Fibroblast of villous mesenchyme (primary cell): ENCODE measurements at regions not wholly inside any gene's neighbourhood (a gene's known extent, or its start where the extent isn't known, plus 50 kb on each side); places are given as distances from the start of the nearest gene placed in this dataset.

Source experiments
- DNase-seq: peaks from one replicate; pipeline ENCODE4 v3.0.0-alpha.2; 2010; ENCODE audit warnings: low read depth
- H3K4me3 ChIP-seq: 2 replicates; pipeline ENCODE4 v1.5.1; 2011; ENCODE audit warnings: low read depth, mild to moderate bottlenecking, low read length
- TF ChIP-seq, protein P1 (sequence below): IDR thresholded peaks from 2 replicates; pipeline ENCODE4 v1.5.1; 2012; ENCODE audit warnings: low read depth, mild to moderate bottlenecking, low read length; ENCODE audit not compliant: insufficient read depth

DNA sequence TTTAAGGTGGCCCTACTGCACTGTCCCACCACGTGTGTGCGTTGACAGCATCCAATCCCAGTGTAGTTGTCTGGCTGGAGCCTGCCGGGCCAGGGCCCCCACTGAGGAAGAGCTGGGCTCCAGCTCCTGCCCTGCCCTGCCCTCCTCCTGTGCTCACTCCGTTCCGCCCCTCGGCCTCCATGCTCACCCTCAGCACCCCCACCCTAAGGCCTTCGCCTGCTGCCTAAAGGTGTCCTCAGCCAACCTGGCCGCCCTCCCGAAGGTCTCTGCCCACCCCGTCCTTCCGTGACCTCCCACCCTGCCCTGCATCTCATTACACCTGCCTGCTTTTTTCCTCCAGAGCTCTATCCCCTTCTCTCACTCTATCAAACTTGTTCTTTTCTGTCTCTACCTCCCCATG is 118.0 kb downstream of the TPRA1 start:
- no peak for DNase-seq
- TF ChIP-seq, protein P1, sequence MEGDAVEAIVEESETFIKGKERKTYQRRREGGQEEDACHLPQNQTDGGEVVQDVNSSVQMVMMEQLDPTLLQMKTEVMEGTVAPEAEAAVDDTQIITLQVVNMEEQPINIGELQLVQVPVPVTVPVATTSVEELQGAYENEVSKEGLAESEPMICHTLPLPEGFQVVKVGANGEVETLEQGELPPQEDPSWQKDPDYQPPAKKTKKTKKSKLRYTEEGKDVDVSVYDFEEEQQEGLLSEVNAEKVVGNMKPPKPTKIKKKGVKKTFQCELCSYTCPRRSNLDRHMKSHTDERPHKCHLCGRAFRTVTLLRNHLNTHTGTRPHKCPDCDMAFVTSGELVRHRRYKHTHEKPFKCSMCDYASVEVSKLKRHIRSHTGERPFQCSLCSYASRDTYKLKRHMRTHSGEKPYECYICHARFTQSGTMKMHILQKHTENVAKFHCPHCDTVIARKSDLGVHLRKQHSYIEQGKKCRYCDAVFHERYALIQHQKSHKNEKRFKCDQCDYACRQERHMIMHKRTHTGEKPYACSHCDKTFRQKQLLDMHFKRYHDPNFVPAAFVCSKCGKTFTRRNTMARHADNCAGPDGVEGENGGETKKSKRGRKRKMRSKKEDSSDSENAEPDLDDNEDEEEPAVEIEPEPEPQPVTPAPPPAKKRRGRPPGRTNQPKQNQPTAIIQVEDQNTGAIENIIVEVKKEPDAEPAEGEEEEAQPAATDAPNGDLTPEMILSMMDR = no peak
- no peak overlapping the region for H3K4me3 ChIP-seq

DNA sequence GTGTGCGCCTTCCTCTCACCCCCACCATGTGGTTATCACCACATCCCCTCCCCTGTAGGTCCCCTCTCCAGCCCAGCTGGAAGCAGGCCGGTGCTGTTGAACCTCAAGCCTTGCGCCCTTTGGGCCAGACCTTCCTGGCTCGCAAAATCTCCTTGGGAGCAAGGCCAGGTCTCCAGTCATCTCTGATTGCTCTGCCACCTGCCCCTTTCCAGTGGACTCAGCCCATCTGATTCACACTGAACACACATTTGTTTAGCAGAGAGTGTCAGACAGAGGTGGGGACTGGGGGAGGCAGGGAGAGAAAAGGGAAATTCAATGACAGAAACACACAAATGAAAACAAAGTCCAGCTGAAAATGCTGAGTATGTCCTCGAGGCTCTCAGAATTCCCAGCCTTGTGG is 119.4 kb downstream of the TPRA1 start:
- no peak overlapping the region for H3K4me3 ChIP-seq
- TF ChIP-seq, protein P1 = no peak
- DNase-seq = no peak

DNA sequence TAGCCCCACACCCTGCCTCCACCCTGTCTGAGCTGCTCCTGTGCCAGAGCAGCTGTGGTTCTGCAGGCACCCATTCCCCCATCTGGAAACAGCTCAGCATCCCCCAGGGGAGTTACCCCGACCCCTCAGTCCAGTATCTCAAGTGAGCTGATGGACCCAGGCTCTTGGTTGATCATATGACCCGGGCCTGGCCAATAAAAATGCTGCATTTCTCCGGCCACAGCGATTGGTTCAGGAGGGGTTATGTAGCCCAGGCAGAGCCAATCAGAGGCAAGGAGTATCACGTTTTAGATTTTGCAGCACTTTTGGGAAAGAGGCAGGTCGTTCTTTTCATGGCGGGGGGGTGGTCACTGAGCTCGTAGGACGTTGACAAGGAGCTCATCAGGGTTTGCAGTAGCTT is 120.8 kb downstream of the TPRA1 start:
- H3K4me3 ChIP-seq = no peak overlapping the region
- TF ChIP-seq, protein P1 = no peak
- DNase-seq = no peak

DNA sequence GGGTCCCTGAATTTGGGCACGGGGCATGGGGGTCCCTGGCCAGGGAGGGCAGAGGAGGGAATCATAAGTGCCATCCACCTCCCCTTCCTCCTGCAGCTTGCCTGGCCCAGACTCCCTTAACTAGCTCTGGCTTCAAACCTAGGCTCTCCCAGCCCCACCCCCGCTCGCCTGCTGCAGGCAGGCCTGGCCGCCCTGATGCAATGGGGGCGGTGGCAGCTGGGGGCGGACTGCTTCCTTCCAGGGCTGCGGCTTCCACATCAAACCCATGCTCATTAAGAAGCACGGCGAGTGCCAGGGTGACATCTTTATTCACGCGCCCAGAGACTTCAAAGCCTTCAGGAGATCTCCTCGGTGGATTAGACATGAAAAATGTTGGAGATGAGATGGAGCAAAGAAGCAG is 123.1 kb downstream of the TPRA1 start:
- DNase-seq = no peak
- H3K4me3 ChIP-seq = no peak overlapping the region
- TF ChIP-seq, protein P1 = no peak

DNA sequence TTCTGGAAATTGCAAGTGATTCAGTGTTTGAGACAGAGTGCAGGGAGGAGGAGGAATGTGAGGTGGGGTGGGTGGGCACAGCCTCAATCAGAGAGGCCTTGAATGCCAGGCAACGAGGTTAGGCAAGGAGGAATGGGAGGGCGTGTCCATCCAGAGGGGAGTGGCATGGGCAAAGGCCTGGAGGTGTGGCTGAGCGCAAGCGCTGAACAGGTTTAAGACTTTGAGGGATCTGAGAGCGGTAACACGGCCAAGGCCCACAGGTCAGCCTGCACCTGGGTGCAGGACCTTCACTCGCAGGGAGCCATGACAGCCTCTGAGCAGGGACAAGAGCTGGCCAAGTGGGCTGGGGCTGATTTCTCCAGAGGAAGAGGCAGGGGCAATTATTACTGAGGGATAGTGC is 125.9 kb downstream of the TPRA1 start:
- no peak for DNase-seq
- no peak overlapping the region for H3K4me3 ChIP-seq
- TF ChIP-seq, protein P1 = no peak

DNA sequence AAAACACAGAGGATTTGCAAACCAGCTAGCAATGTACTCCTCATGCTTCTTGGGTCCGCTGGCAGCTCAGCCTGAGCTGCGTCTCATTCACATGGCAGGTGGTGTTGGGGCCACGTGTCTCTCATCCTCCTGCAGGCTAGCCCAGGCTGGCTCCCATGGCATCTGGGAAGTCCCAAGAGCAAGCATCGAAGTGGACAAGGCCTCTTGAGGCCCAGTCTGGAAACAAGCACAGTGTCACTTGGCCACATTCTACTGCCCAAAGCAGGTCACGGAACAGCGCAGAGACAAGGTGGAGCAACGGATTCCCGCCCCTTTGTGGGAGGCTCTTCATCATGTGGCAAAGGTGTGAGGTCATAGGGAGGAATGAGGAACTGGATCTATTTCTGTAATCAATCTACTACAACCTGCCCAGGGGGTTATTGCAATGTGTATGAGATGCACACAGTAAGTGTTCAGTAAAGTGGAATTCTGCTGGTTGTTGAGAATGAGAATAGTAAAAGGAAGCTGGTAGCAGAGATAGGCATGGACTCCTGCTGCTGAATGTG is 128.3 kb downstream of the TPRA1 start:
- TF ChIP-seq, protein P1 = no peak
- no peak for DNase-seq
- H3K4me3 ChIP-seq = no peak overlapping the region

DNA sequence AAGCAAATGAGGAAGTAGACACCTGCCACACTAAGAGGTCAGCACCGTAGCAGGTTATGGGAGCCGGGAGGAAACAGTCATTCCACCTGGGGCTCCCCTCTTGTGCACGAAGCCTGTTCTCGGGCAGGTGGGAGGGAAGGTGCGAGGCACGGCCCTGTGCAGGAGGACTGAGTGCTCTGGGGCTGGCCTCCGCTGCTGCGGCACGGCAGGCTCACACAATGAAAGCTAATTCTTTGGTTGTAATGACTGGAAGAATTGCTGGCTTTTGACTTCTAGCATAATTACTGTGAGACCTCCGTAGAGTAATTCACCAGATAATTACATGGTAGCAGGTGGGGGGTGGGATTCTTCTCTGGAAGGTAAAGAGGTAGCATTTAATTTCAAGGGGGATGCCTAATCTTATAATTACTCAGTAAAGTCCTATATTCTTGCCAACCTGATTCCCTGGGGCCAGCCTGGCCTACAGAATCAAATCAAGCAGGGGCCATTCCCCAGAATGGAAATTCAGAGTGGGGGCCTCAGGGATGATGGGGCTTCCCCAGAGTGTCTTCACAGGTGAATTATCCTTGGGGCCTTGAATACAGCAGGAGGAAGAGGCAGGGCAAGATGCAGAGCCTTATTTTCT is 129.1 kb downstream of the TPRA1 start:
- no peak overlapping the region for H3K4me3 ChIP-seq
- DNase-seq = no peak
- TF ChIP-seq, protein P1 = no peak
